ENCODE measurements at regions not wholly inside any gene's neighbourhood (a gene's known extent, or its start where the extent isn't known, plus 50 kb on each side); places are given as distances from the start of the nearest gene placed in this dataset.
"Not testable (repeated sequence)": the region's sequence is repeated elsewhere in the genome, so short reads cannot be mapped to it uniquely, and the experiment has no call there.

DNA sequence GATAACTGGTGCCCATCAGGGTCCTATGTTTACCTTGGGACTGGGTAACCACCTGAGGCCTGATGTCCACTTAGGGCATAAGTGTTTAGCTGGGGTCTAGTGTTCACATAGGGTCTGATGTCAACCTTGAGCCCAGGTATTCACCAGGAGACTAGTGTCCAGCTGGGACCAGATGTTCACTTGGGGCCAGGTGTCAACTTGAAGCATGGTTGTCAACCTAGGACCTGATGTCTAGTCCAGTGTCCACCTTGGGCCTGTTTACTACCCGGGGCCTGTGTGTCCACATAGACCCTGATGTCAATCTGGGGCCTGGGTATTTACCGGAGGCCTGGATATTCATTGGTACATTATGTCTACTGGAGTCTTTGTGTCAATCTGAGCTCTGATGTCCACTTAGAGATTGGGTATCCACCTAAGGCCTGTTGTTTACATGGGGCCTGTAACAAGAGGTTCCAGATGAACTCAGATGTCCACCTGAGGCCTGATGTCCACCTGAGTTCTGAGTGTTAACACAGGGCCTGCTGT is 1491.2 kb upstream of the TPTE start:
- in situ Hi-C loops (cut with HindIII; ENCODE audit: low pct_unique_long_range_greater_than_20kb, low sequenced_read_pairs), result not testable (repeated sequence)

DNA sequence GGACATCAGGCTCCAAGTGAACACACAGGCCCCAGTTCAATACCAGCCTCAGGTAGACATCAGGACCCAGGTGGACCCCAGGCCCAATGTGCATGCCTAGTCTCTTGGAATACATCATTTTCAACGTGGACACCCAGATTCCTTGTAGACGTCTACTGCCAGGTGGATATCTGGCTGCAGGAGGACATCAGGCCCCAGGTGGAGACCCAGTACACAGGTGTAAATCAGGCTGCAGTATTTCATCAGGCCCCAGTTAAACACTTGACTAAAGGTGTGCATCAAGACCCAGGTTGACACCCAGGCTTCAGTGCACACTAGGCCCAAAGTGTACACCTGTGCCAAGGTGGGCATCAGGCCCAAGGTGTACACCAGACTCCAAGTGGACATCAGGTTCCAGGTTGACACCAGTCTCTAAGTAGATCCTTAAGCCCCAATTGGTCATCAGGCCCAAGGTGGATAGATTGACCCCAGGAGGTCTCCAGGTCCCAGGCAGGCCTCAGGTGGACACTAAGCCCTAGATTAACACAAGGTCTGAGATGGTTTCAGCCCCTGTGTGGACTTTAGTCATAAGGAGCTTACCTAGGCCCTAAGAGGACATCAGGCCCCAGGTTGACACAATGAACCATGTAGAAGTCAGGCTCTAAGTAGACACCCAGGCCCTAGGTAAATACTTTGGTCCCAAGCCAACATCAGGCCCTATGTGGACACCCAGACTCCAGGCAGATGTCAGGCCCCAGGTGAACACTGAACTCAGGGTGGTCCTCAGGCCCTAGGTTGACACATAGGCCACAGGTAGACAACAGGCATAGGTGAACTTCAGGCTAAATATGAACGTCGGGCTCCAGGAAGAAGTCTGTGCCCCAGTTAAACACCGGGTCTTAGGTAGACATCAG is 1489.7 kb upstream of the TPTE start:
- in situ Hi-C loops (cut with HindIII; ENCODE audit: low pct_unique_long_range_greater_than_20kb, low sequenced_read_pairs); DNase-seq (ENCODE audit: low read depth in 1 of 2, low spot score in 1 of 2): not testable (repeated sequence)

More for the DNA sequence above, 1491.2 kb upstream of the TPTE start:
- not testable (repeated sequence) for DNase-seq (ENCODE audit: low read depth in 1 of 2, low spot score in 1 of 2)

DNA sequence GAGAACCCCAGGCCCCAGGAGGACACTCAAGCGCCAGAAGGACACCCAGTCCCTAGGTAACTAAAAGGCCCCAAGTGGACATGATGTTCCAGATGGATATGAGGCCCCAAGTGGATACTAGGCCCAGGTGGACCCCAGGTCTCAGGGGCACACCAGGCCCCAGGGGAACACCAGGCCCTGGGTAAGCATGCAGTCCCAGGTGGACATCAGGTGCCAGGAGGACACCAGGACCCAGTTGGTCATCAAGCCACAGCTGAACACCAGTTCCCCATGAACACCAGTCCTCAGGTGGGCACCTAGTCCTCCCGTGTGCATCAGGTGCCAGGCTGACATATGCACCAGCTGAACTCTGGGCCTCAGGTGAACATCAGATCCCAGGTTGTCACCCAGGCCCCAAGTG is 1488.8 kb upstream of the TPTE start:
- DNase-seq (ENCODE audit: low read depth in 1 of 2, low spot score in 1 of 2); in situ Hi-C loops (cut with HindIII; ENCODE audit: low pct_unique_long_range_greater_than_20kb, low sequenced_read_pairs): not testable (repeated sequence)

DNA sequence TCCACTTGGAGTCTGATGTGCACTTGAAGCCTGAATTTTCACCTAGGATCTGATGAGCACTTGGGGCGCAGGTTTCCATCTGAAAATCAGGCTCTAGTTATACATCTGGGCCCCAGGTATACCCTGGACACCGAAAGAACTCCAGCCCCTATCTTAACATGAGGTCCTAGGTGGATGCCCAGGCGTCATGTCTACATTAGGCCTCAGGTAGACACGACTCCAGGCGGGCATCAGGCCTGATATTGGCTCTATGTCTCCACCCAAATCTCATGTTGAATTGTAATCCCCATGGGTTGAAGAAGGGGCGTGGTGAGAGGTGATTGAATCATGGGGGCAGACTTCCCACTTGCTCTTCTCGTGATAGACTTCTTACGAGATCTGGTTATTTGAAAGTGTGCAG is 1488.1 kb upstream of the TPTE start:
- in situ Hi-C loops (cut with HindIII; ENCODE audit: low pct_unique_long_range_greater_than_20kb, low sequenced_read_pairs); DNase-seq (ENCODE audit: low read depth in 1 of 2, low spot score in 1 of 2): not testable (repeated sequence)

- DNase-seq (ENCODE audit: low read depth in 1 of 2, low spot score in 1 of 2), result not testable (repeated sequence)
These were observed 1486.7 kb upstream of the TPTE start for GRCh38 chr21:9034491-9035200.

GRCh38 chr21:9035225-9035624 is 1486.2 kb upstream of the TPTE start:
- in situ Hi-C loops (cut with HindIII; ENCODE audit: low pct_unique_long_range_greater_than_20kb, low sequenced_read_pairs); DNase-seq (ENCODE audit: low read depth in 1 of 2, low spot score in 1 of 2): not testable (repeated sequence)

More at GRCh38 chr21:9034491-9035200, 1486.7 kb upstream of the TPTE start:
- in situ Hi-C loops (cut with HindIII; ENCODE audit: low pct_unique_long_range_greater_than_20kb, low sequenced_read_pairs), result not testable (repeated sequence)

DNA sequence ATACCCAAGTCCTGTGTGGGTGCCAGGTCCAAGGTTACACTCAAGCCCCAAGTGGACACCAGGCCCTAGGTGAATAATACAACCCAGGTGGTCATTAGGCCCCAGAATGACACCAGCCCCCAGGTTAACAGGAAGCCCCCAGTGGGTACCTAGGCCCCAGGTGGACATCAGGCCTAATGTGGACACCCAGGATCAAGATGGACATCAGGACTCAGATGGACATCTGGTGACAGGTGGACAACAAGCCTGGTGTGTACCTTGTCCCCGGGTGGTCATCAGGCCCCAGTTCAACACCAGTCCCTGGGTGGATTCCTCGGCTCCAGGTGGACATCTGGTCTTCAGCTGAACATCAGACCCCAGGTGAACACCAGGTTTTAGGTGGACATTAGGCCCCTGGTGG is 1485.4 kb upstream of the TPTE start:
- DNase-seq (ENCODE audit: low read depth in 1 of 2, low spot score in 1 of 2); in situ Hi-C loops (cut with HindIII; ENCODE audit: low pct_unique_long_range_greater_than_20kb, low sequenced_read_pairs): not testable (repeated sequence)

DNA sequence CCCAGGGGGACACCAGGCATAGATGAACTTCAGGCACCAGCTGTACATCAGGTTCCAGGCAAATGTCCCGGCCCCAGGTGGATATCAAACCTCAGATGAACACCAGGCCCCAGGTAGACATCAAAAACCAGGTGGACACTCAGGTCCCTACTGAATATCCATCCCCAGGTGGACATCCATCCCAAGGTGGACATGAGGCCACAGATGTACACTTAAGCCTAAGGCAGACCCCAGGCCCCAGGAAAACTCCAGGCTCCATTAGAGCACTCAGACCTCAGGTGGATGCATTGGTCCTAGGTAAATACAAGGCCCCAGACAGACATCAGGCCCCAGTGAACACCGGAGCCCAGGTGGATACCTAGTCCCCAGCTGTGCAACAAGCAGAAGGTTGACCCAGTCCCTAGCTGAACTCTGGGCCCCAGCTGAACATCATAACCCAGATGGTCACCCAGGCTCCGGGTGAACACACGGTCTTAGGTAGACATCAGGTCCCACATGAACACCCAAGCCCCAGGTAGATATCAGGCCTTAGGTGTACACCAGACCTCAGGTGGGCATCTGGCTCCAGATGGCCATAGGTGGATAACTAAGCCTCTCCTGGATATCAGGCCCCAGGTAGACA is 1484.3 kb upstream of the TPTE start:
- in situ Hi-C loops (cut with HindIII; ENCODE audit: low pct_unique_long_range_greater_than_20kb, low sequenced_read_pairs); DNase-seq (ENCODE audit: low read depth in 1 of 2, low spot score in 1 of 2): not testable (repeated sequence)

- DNase-seq (ENCODE audit: low read depth in 1 of 2, low spot score in 1 of 2); in situ Hi-C loops (cut with HindIII; ENCODE audit: low pct_unique_long_range_greater_than_20kb, low sequenced_read_pairs): not testable (repeated sequence)
These were observed 1483.5 kb upstream of the TPTE start for GRCh38 chr21:9037588-9038544.

GRCh38 chr21:9039520-9040365 is 1481.6 kb upstream of the TPTE start:
- DNase-seq (ENCODE audit: low read depth in 1 of 2, low spot score in 1 of 2), result peak in 1 of 2 experiments; percentile 10
- in situ Hi-C loops (cut with HindIII; ENCODE audit: low pct_unique_long_range_greater_than_20kb, low sequenced_read_pairs), result not testable (repeated sequence)

DNA sequence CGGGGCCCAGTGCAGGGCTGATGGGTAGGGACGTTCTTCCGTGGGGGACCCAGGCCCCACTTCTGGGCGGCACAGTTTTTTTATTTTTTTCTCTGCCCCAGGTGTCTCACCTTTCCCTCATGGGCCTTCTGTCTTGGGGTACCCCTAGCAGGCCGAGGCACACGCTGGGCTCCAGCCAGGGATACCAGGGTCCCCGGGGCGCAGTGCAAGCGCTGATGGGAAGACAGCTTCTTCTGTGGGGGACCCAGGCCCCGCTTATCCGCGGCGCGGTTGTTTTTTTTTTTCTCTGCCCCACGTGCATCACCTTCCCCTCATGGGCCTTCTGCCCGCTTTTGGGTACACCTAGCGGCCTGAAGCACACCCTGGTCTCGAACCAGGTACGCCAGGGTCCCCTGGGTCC is 1481.0 kb upstream of the TPTE start:
- DNase-seq (ENCODE audit: low read depth in 1 of 2, low spot score in 1 of 2); in situ Hi-C loops (cut with HindIII; ENCODE audit: low pct_unique_long_range_greater_than_20kb, low sequenced_read_pairs): not testable (repeated sequence)

GRCh38 chr21:9041175-9041948 is 1480.0 kb upstream of the TPTE start:
- in situ Hi-C loops (cut with HindIII; ENCODE audit: low pct_unique_long_range_greater_than_20kb, low sequenced_read_pairs); DNase-seq (ENCODE audit: low read depth in 1 of 2, low spot score in 1 of 2): not testable (repeated sequence)

DNA sequence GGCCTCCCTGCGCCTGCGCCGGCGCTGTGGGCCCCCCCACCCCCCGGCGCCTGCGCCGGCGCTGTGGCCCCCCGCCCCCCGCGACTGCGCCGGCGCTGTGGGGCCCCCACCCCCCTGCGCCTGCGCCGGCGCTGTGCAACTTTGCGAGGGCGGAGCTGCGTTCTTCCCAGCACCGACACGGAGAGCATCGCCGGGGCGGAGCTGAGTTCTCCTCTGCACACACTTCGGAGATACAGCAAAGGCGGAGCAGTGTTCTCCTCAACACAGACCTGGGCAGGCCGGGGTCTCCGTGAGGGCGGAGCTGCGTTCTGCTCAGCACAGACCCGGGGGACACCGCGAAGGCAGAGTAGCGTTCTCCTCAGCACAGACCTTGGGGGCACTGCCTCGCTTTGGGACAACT is 1478.3 kb upstream of the TPTE start:
- DNase-seq (ENCODE audit: low read depth in 1 of 2, low spot score in 1 of 2); in situ Hi-C loops (cut with HindIII; ENCODE audit: low pct_unique_long_range_greater_than_20kb, low sequenced_read_pairs): not testable (repeated sequence)

DNA sequence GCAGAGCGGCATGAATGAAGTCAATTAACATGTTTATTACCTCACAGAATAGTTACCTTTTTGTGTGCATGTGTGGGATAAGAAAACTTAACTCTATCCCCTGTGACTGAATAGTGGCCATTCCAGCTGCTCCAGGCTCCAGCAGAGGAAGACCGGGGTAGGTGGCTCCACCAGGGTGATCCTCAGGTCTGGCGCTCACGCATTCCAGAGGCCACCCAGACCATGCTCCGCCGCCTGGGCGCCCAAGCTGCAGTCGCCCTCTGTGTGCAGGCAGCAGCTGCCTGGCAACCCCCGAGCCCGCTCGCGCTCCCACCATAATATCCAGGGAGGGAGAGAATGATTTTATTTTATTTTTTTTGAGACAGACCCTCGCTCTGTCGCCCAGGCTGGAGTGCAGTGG is 1474.5 kb upstream of the TPTE start:
- in situ Hi-C loops (cut with HindIII; ENCODE audit: low pct_unique_long_range_greater_than_20kb, low sequenced_read_pairs), result not testable (repeated sequence)

DNA sequence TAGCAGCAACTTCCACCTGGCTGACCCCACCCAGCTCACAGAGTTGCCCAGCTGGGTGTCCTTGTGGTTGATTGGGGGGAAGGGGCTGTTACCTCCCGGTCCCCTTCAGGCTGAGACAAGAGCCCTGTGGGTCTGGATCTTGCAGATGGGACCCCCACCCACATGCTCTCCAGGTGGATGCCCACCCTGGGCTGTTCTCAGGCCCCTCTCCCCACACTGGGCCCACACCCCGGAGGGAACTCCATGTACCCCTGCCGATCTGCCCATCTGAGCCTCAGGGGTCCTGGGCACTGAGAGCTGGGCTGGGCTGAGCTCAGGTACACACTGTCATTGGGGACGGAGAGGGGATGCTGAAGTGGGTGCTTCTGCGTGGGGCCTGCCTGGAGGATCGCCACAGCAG is 1453.9 kb upstream of the TPTE start:
- in situ Hi-C loops (cut with HindIII; ENCODE audit: low pct_unique_long_range_greater_than_20kb, low sequenced_read_pairs); DNase-seq (ENCODE audit: low read depth in 1 of 2, low spot score in 1 of 2): not testable (repeated sequence)

More for the DNA sequence above, 1474.5 kb upstream of the TPTE start:
- DNase-seq (ENCODE audit: low read depth in 1 of 2, low spot score in 1 of 2), result not testable (repeated sequence)

Measured in T47D (cell line).